H1 (cell line): ENCODE measurements at regions not wholly inside any gene's neighbourhood (a gene's known extent, or its start where the extent isn't known, plus 50 kb on each side); places are given as distances from the start of the nearest gene placed in this dataset.

Experiments used
- CTCF ChIA-PET: fragments of 300-600 bp; sonication (Branson Sonifier 250); formaldehyde crosslinking; loops from one replicate; lab custom pipeline; 2021; ENCODE audit not compliant: partially characterized antibody; lab: Charles Lee
- POLR2A ChIA-PET: fragments of 300-600 bp; sonication (Branson Sonifier 250); formaldehyde crosslinking; loops from one replicate; lab custom pipeline; 2021; ENCODE audit warnings: inconsistent platforms; ENCODE audit not compliant: partially characterized antibody; lab: Charles Lee
- DNase-seq, 2 experiments: peaks; one replicate each; pipeline versions ENCODE4 v3.0.0 to v3.0.0-alpha.2; 2010 to 2022; ENCODE audit warnings: low spot score in 2 of 2, low read depth in 1 of 2, mixed read lengths in 1 of 2
- FAIRE-seq: peaks from 2 replicates; lab custom pipeline; 2011; peaks lifted over from hg19 to GRCh38; lab: Jason Lieb, UNC
- H2AFZ ChIP-seq: 2 replicates; pipeline ENCODE4 v1.8.1; 2012; ENCODE audit warnings: low read length, inconsistent platforms
- H2AK5ac ChIP-seq: 2 replicates; pipeline ENCODE4 v1.6.1; 2013; ENCODE audit warnings: low read depth, low read length
- H2BK120ac ChIP-seq: replicated peaks from 2 replicates; pipeline ENCODE3; 2013; ENCODE audit warnings: low read depth, low read length, inconsistent platforms
- H2BK12ac ChIP-seq: 2 replicates; pipeline ENCODE4 v1.6.1; 2013; ENCODE audit warnings: low read depth, low read length
- H2BK15ac ChIP-seq: 2 replicates; pipeline ENCODE4 v1.6.1; 2013; ENCODE audit warnings: low read length
- H2BK20ac ChIP-seq: 2 replicates; pipeline ENCODE4 v1.6.1; 2013; ENCODE audit warnings: low read length
- H2BK5ac ChIP-seq: 2 replicates; pipeline ENCODE4 v1.6.1; 2013; ENCODE audit warnings: low read depth, low read length
- H3K14ac ChIP-seq: 2 replicates; pipeline ENCODE4 v1.6.1; 2013; ENCODE audit warnings: inconsistent platforms; ENCODE audit not compliant: insufficient read length
- H3K18ac ChIP-seq: 2 replicates; pipeline ENCODE4 v1.6.1; 2013; ENCODE audit warnings: low read length; ENCODE audit errors: extremely low read depth
- H3K23ac ChIP-seq: 2 replicates; pipeline ENCODE4 v1.6.1; 2013; ENCODE audit warnings: inconsistent platforms; ENCODE audit not compliant: insufficient read length
- H3K23me2 ChIP-seq: 2 replicates; pipeline ENCODE4 v1.6.1; 2013; ENCODE audit warnings: low read depth, low read length
- H3K27ac ChIP-seq: 2 replicates; pipeline ENCODE4 v1.6.1; 2011; ENCODE audit warnings: low read depth, low read length, inconsistent platforms
- H3K27me3 ChIP-seq, 4 experiments: replicated peaks in 1 of 4; 1 replicate in 1 of 4; 2 replicates in 3 of 4; pipeline versions ENCODE4 v1.6.1 to v1.8.1; 2011 to 2013; ENCODE audit warnings: low read length in 3 of 4, mild to moderate bottlenecking in 3 of 4, inconsistent platforms in 2 of 4, mixed read lengths in 2 of 4, moderate library complexity in 1 of 4; ENCODE audit not compliant: control insufficient read depth in 3 of 4, insufficient read depth in 3 of 4; ENCODE audit errors: extremely low read depth in 1 of 4
- H3K36me3 ChIP-seq, 4 experiments: 2 replicates each; pipeline versions ENCODE4 v1.6.1 to v1.8.1; 2011 to 2013; ENCODE audit warnings: mild to moderate bottlenecking in 4 of 4, low read length in 3 of 4, moderate library complexity in 2 of 4, control low read depth in 1 of 4, inconsistent platforms in 1 of 4; ENCODE audit not compliant: insufficient read depth in 4 of 4, control insufficient read depth in 2 of 4
- H3K4ac ChIP-seq: replicated peaks from 2 replicates; pipeline ENCODE3; 2013; ENCODE audit warnings: low read length, low read depth, mixed read lengths, inconsistent platforms; ENCODE audit not compliant: insufficient read length
- H3K4me1 ChIP-seq, 4 experiments: replicated peaks in 1 of 4; 1 replicate in 1 of 4; 2 replicates in 3 of 4; pipeline versions ENCODE4 v1.6.1 to v1.8.1; 2011 to 2013; ENCODE audit warnings: low read length in 3 of 4, inconsistent platforms in 2 of 4, mixed read lengths in 1 of 4; ENCODE audit not compliant: insufficient read depth in 4 of 4, control insufficient read depth in 3 of 4
- H3K4me2 ChIP-seq, 2 experiments: 2 replicates each; pipeline versions ENCODE4 v1.6.1 to v1.8.1; 2011 to 2013; ENCODE audit warnings: low read depth in 2 of 2, low read length in 2 of 2, control low read depth in 1 of 2, inconsistent platforms in 1 of 2, mild to moderate bottlenecking in 1 of 2; ENCODE audit not compliant: insufficient read depth in 1 of 2
- H3K4me3 ChIP-seq, 4 experiments: fragments of 200-600, 300-600 bp in 1 of 4; sonication (generic), shearing (Covaris generic), sonication (Bioruptor Twin) in 1 of 4; 2 replicates each; pipeline versions ENCODE4 v1.5.1 to v1.8.1; 2011 to 2016; ENCODE audit warnings: low read length in 4 of 4, low read depth in 3 of 4, control low read depth in 2 of 4, inconsistent platforms in 2 of 4, mild to moderate bottlenecking in 2 of 4, mixed read lengths in 1 of 4, moderate library complexity in 1 of 4; ENCODE audit not compliant: insufficient read depth in 2 of 4; ENCODE audit errors: extremely low read depth in 1 of 4
- H3K56ac ChIP-seq: replicated peaks from 2 replicates; pipeline ENCODE3; 2013; ENCODE audit warnings: low read depth, mild to moderate bottlenecking, mixed read lengths, low read length, inconsistent platforms; ENCODE audit not compliant: insufficient read length
- H3K79me1 ChIP-seq: 2 replicates; pipeline ENCODE4 v1.6.1; 2013; ENCODE audit warnings: low read depth, low read length, control low read depth
- H3K79me2 ChIP-seq, 2 experiments: 2 replicates each; pipeline versions ENCODE4 v1.6.1 to v1.8.1; 2012 to 2013; ENCODE audit warnings: low read length in 2 of 2, mild to moderate bottlenecking in 2 of 2, inconsistent platforms in 1 of 2; ENCODE audit not compliant: insufficient read depth in 2 of 2, control insufficient read depth in 1 of 2
- H3K9ac ChIP-seq, 4 experiments: replicated peaks in 1 of 4; 1 replicate in 1 of 4; 2 replicates in 3 of 4; pipeline versions ENCODE4 v1.6.1 to v1.8.1; 2011 to 2013; ENCODE audit warnings: low read depth in 3 of 4, low read length in 3 of 4, control low read depth in 2 of 4, mild to moderate bottlenecking in 2 of 4, moderate library complexity in 2 of 4, inconsistent platforms in 1 of 4; ENCODE audit errors: extremely low read depth in 1 of 4
- H3K9me3 ChIP-seq, 2 experiments: 2 replicates each; pipeline versions ENCODE4 v1.6.1 to v1.8.1; 2012 to 2013; ENCODE audit warnings: mild to moderate bottlenecking in 2 of 2, moderate library complexity in 2 of 2, control low read depth in 1 of 2, inconsistent platforms in 1 of 2, low read depth in 1 of 2, low read length in 1 of 2, mixed read lengths in 1 of 2; ENCODE audit not compliant: insufficient read depth in 2 of 2
- H4K20me1 ChIP-seq, 2 experiments: replicated peaks in 1 of 2; 2 replicates each; pipeline versions ENCODE3 to v1.8.1; 2011 to 2013; ENCODE audit warnings: inconsistent platforms in 2 of 2, low read length in 2 of 2, mild to moderate bottlenecking in 1 of 2; ENCODE audit not compliant: insufficient read depth in 2 of 2, control insufficient read depth in 1 of 2
- H4K5ac ChIP-seq: 2 replicates; pipeline ENCODE4 v1.6.1; 2013; ENCODE audit warnings: low read length, low read depth, mixed read lengths, inconsistent platforms; ENCODE audit not compliant: insufficient read length
- H4K8ac ChIP-seq: 2 replicates; pipeline ENCODE4 v1.8.0; 2013; ENCODE audit warnings: mild to moderate bottlenecking, moderate library complexity, low read length, inconsistent platforms; ENCODE audit not compliant: insufficient read depth; ENCODE audit errors: extremely low read depth
- H4K91ac ChIP-seq: replicated peaks from 2 replicates; pipeline ENCODE3; 2013; ENCODE audit warnings: low read length, mixed read lengths, inconsistent platforms; ENCODE audit not compliant: insufficient read length
- CBX5 ChIP-seq: fragments of 300-800, 300-1000 bp; sonication (generic); IDR thresholded peaks from 2 replicates; pipeline ENCODE4 v1.7.1; 2016; ENCODE audit warnings: antibody characterized with exemption, low read length, low read depth
- HDAC6 ChIP-seq: IDR thresholded peaks from one replicate; pipeline ENCODE4 v1.7.1; 2012; ENCODE audit warnings: low read depth, mild to moderate bottlenecking, inconsistent platforms, low read length, moderate library complexity
- JUND ChIP-seq: IDR thresholded peaks from 2 replicates; pipeline ENCODE4 v1.6.1; 2011; ENCODE audit warnings: mild to moderate bottlenecking, improper control_type of control experiment, low read length
- NANOG ChIP-seq: IDR thresholded peaks from 2 replicates; pipeline ENCODE4 v1.6.1; 2011; ENCODE audit warnings: low read length, low read depth, mild to moderate bottlenecking, inconsistent platforms; ENCODE audit not compliant: insufficient read depth, poor library complexity, severe bottlenecking
- RFX5 ChIP-seq: IDR thresholded peaks from 2 replicates; pipeline ENCODE4 v1.6.1; 2011; ENCODE audit warnings: low read depth, low read length, improper control_type of control experiment, borderline replicate concordance
- SAP30 ChIP-seq: fragments of 300-600 bp; sonication (generic); IDR thresholded peaks from 2 replicates; pipeline ENCODE4 v1.7.1; 2012; ENCODE audit warnings: low read length, moderate library complexity, mild to moderate bottlenecking, inconsistent platforms; ENCODE audit not compliant: insufficient read depth, insufficient replicate concordance
- SP1 ChIP-seq: IDR thresholded peaks from 2 replicates; pipeline ENCODE4 v1.6.1; 2011; ENCODE audit warnings: low read depth, low read length
- SUZ12 ChIP-seq: fragments of 200-600 bp; sonication (generic); IDR thresholded peaks from 2 replicates; pipeline ENCODE4 v1.6.1; 2012; ENCODE audit warnings: mild to moderate bottlenecking, inconsistent platforms, low read length, moderate library complexity, mixed read lengths
- TAF1 ChIP-seq: IDR thresholded peaks from 2 replicates; pipeline ENCODE4 v1.6.1; 2011; ENCODE audit warnings: mild to moderate bottlenecking, low read depth, low read length
- TBP ChIP-seq: IDR thresholded peaks from 2 replicates; pipeline ENCODE4 v1.6.1; 2011; ENCODE audit warnings: low read depth, low read length, improper control_type of control experiment
- WGBS, 2 experiments: shearing (Covaris generic) in 1 of 2; methylation state at CpG; one replicate each; pipeline versions ENCODE4 v1.1.6 to v1.1.7; 2013 to 2015; ENCODE audit warnings: low lambda C conversion rate in 2 of 2, mixed read lengths in 2 of 2, inconsistent platforms in 1 of 2, low coverage in 1 of 2, missing lambda C conversion rate in 1 of 2; ENCODE audit not compliant: insufficient replicate concordance in 2 of 2, insufficient coverage in 1 of 2, insufficient read length in 1 of 2; ENCODE audit errors: extremely low coverage in 1 of 2, missing lambda C conversion rate in 1 of 2; 5-methylcytosine and 5-hydroxymethylcytosine counted together

GRCh38 chr3:144244662-144245061 lies 273.0 kb downstream of the DIPK2A start:
- Histone ChIP-seq H4K20me1 (no peaks in the 10 kb centered on the region), H3K18ac (no peak overlapping the region), H3K27ac (no peak overlapping the region), H2BK120ac (no peak overlapping the region), H3K36me3 (no peaks in the 10 kb centered on the region), H2BK5ac (no peak overlapping the region), H3K23me2 (no peaks in the 10 kb centered on the region; the same call in 1 of the 2 replicates), H3K4me2 (no peak overlapping the region), H4K91ac (no peak overlapping the region), H3K4ac (no peak overlapping the region), H3K14ac (no peak overlapping the region), H2BK12ac (no peak overlapping the region), H3K79me2 (no peaks in the 10 kb centered on the region), H3K79me1 (no peaks in the 10 kb centered on the region), H4K5ac (no peak overlapping the region), H2AFZ (0 out of 2 replicates have a peak overlapping the region, but pooled peaks have one; percentile 21), H2BK15ac (no peak overlapping the region), H3K23ac (no peak overlapping the region), H3K9me3 (no peaks in the 10 kb centered on the region), H3K56ac (no peak overlapping the region), H4K8ac (no peak overlapping the region), H3K9ac (no peak overlapping the region), H2AK5ac (no peak overlapping the region), H3K4me3 (no peak overlapping the region), H3K4me1 (no peaks in the 10 kb centered on the region), H2BK20ac (no peak overlapping the region), H3K27me3 (no peaks in the 10 kb centered on the region)
- TF ChIP-seq SP1 (no peak), CBX5 (no peak), NANOG (no peak), TBP (no peak), SUZ12 (no peak), RFX5 (no peak), TAF1 (no peak), HDAC6 (no peak), JUND (no peak), SAP30 (no peak)
- CTCF ChIA-PET = interaction anchor here (0.6 to 1.2 kb wide), 2 partner anchors 9 to 245 kb away, joined by 3 read pairs; no protein-coding TSS in a partner anchor
- no peak for DNase-seq
- no peak for FAIRE-seq
- POLR2A ChIA-PET = no interaction called here
- 94% methylated on average over 3 of the region's 3 CpGs; no CpG with 5 or more reads in 1 of the 2 experiments for WGBS, 2 experiments
